ENCODE measurements at regions not wholly inside any gene's neighbourhood (a gene's known extent, or its start where the extent isn't known, plus 50 kb on each side); places are given as distances from the start of the nearest gene placed in this dataset.
"Not testable (repeated sequence)": the region's sequence is repeated elsewhere in the genome, so short reads cannot be mapped to it uniquely, and the experiment has no call there.

- DNase-seq, result no peak
Measured at GRCh38 chr2:238763471-238763995, 84.4 kb upstream of the TWIST2 start.

- no peak for DNase-seq
Measured at GRCh38 chr2:238765590-238765989, 82.3 kb upstream of the TWIST2 start.

- no peak for DNase-seq
Measured at GRCh38 chr2:238771218-238771617, 76.7 kb upstream of the TWIST2 start.

- no peak for DNase-seq
Measured at GRCh38 chr2:238771639-238772038, 76.2 kb upstream of the TWIST2 start.

- DNase-seq, result no peak
Measured at GRCh38 chr2:238772635-238773297, 75.1 kb upstream of the TWIST2 start.

- no peak for DNase-seq
Measured at GRCh38 chr2:238773472-238773871, 74.4 kb upstream of the TWIST2 start.

- no peak for DNase-seq
Measured at GRCh38 chr2:238774071-238774470, 73.8 kb upstream of the TWIST2 start.

GRCh38 chr2:238774980-238775509 lies 72.8 kb upstream of the TWIST2 start:
- no peak for DNase-seq

- DNase-seq, result no peak
Measured at GRCh38 chr2:238775591-238775990, 72.3 kb upstream of the TWIST2 start.

GRCh38 chr2:238776003-238776760 lies 71.7 kb upstream of the TWIST2 start:
- no peak for DNase-seq

GRCh38 chr2:238776761-238777046 lies 71.2 kb upstream of the TWIST2 start:
- not testable (repeated sequence) for DNase-seq

GRCh38 chr2:238777369-238778067 lies 70.4 kb upstream of the TWIST2 start:
- no peak for DNase-seq

- peak; percentile 12 for DNase-seq
Measured at GRCh38 chr2:238784671-238785527, 63.0 kb upstream of the TWIST2 start.

GRCh38 chr2:238785528-238785860 lies 62.4 kb upstream of the TWIST2 start:
- no peak for DNase-seq

GRCh38 chr2:238786379-238786778 lies 61.5 kb upstream of the TWIST2 start:
- no peak for DNase-seq

GRCh38 chr2:238786792-238787490 lies 60.9 kb upstream of the TWIST2 start:
- DNase-seq, result no peak

GRCh38 chr2:238787501-238787900 lies 60.4 kb upstream of the TWIST2 start:
- no peak for DNase-seq

GRCh38 chr2:238789317-238789806 lies 58.5 kb upstream of the TWIST2 start:
- no peak for DNase-seq

GRCh38 chr2:238790126-238790832 lies 57.6 kb upstream of the TWIST2 start:
- DNase-seq, result no peak

GRCh38 chr2:238790833-238791230 lies 57.1 kb upstream of the TWIST2 start:
- DNase-seq, result no peak

GRCh38 chr2:238791354-238791753 lies 56.5 kb upstream of the TWIST2 start:
- DNase-seq, result no peak
